Endothelial cell (in vitro differentiated cells): ENCODE measurements at regions not wholly inside any gene's neighbourhood (a gene's known extent, or its start where the extent isn't known, plus 50 kb on each side); places are given as distances from the start of the nearest gene placed in this dataset.
A peak's percentile ranks its signal among the peaks of the same experiment; 100 is the strongest.

Source experiments
- DNase-seq: peaks from one replicate; pipeline ENCODE4 v3.0.0; 2021; ENCODE audit warnings: low spot score
- H3K27ac Mint-ChIP-seq: one replicate; pipeline ENCODE4 v1.8.0; 2021; ENCODE audit warnings: mixed read lengths, inconsistent platforms; ENCODE audit not compliant: unreplicated experiment
- H3K27me3 Mint-ChIP-seq: one replicate; pipeline ENCODE4 v1.8.0; 2021; ENCODE audit warnings: mild to moderate bottlenecking, moderate library complexity, mixed read lengths, inconsistent platforms; ENCODE audit not compliant: unreplicated experiment
- H3K36me3 Mint-ChIP-seq: one replicate; pipeline ENCODE4 v1.8.0; 2021; ENCODE audit warnings: mild to moderate bottlenecking, low read depth, mixed read lengths, inconsistent platforms; ENCODE audit not compliant: unreplicated experiment
- H3K4me1 Mint-ChIP-seq: one replicate; pipeline ENCODE4 v1.8.0; 2021; ENCODE audit warnings: mild to moderate bottlenecking, mixed read lengths, inconsistent platforms; ENCODE audit not compliant: unreplicated experiment
- H3K4me3 Mint-ChIP-seq: one replicate; pipeline ENCODE4 v1.8.0; 2021; ENCODE audit warnings: mild to moderate bottlenecking, mixed read lengths, inconsistent platforms; ENCODE audit not compliant: unreplicated experiment
- H3K9me3 Mint-ChIP-seq: one replicate; pipeline ENCODE4 v1.8.0; 2021; ENCODE audit warnings: mixed read lengths, inconsistent platforms; ENCODE audit not compliant: unreplicated experiment
- CTCF ChIP-seq: fragments of 200-600 bp; sonication (generic); IDR thresholded peaks from one replicate; pipeline ENCODE4 v1.5.0; 2021; ENCODE audit warnings: antibody characterized with exemption; ENCODE audit not compliant: unreplicated experiment

GRCh38 chr18:27412556-27412955, 227.4 kb upstream of the CHST9 start:
- Mint-ChIP-seq H3K27me3 (no peaks in the 10 kb centered on the region), H3K4me3 (no peak overlapping the region), H3K4me1 (no peaks in the 10 kb centered on the region), H3K9me3 (no peaks in the 10 kb centered on the region), H3K36me3 (no peaks in the 10 kb centered on the region), H3K27ac (no peak overlapping the region)
- DNase-seq: no peak
- no peak for TF ChIP-seq CTCF

- no peaks in the 10 kb centered on the region for H3K4me1 Mint-ChIP-seq
- H3K36me3 Mint-ChIP-seq: no peaks in the 10 kb centered on the region
- no peak overlapping the region for H3K4me3 Mint-ChIP-seq
- TF ChIP-seq CTCF: no peak
- H3K9me3 Mint-ChIP-seq: no peaks in the 10 kb centered on the region
- DNase-seq: no peak
- no peaks in the 10 kb centered on the region for H3K27me3 Mint-ChIP-seq
- no peak overlapping the region for H3K27ac Mint-ChIP-seq
Observed at GRCh38 chr18:27411911-27412310, 226.8 kb upstream of the CHST9 start.

- Mint-ChIP-seq H3K9me3 (no peaks in the 10 kb centered on the region), H3K36me3 (no peaks in the 10 kb centered on the region), H3K4me3 (no peak overlapping the region), H3K27ac (no peak overlapping the region), H3K27me3 (no peaks in the 10 kb centered on the region), H3K4me1 (no peaks in the 10 kb centered on the region)
- DNase-seq: no peak
- no peak for TF ChIP-seq CTCF
Observed at GRCh38 chr18:27411013-27411412, 225.9 kb upstream of the CHST9 start.

GRCh38 chr18:27404855-27405254, 219.7 kb upstream of the CHST9 start:
- Mint-ChIP-seq H3K4me1 (peaks cover 3% of the 10 kb centered on the region), H3K9me3 (no peaks in the 10 kb centered on the region), H3K27me3 (no peaks in the 10 kb centered on the region), H3K36me3 (no peaks in the 10 kb centered on the region), H3K27ac (no peak overlapping the region), H3K4me3 (no peak overlapping the region)
- TF ChIP-seq CTCF: no peak
- DNase-seq: no peak

GRCh38 chr18:27400001-27400400, 214.9 kb upstream of the CHST9 start:
- H3K4me3 Mint-ChIP-seq: no peak overlapping the region
- H3K27me3 Mint-ChIP-seq: no peaks in the 10 kb centered on the region
- no peaks in the 10 kb centered on the region for H3K9me3 Mint-ChIP-seq
- DNase-seq: peak; percentile 29
- no peaks in the 10 kb centered on the region for H3K36me3 Mint-ChIP-seq
- TF ChIP-seq CTCF: peak; percentile 38
- no peak overlapping the region for H3K27ac Mint-ChIP-seq
- H3K4me1 Mint-ChIP-seq: peaks cover 3% of the 10 kb centered on the region
